GM12878 (cell line): ENCODE measurements at regions not wholly inside any gene's neighbourhood (a gene's known extent, or its start where the extent isn't known, plus 50 kb on each side); places are given as distances from the start of the nearest gene placed in this dataset.

Experiments used
- ATAC-seq: fragments of 200-7000 bp; cut with Tn5 transposase; 3 replicates; pipeline ENCODE4 v1.9.1; 2020; ENCODE audit warnings: mild to moderate bottlenecking, moderate library complexity
- BruUV-seq: library from RNA; stranded (reverse); fragments of 400-500 nt; replicated peaks from 2 replicates; lab custom pipeline; 2021; lab: Mats Ljungman, UMichigan
- CTCF ChIA-PET: fragments of 300-600 bp; sonication (Branson Sonifier 250); formaldehyde crosslinking; extraction: SDS; loops from one replicate; lab custom pipeline; 2021; ENCODE audit warnings: inconsistent platforms; lab: Yijun Ruan, JAX
- POLR2A ChIA-PET: fragments of 350-600 bp; formaldehyde crosslinking; extraction: SDS; loops from one replicate; lab custom pipeline; 2021; ENCODE audit warnings: inconsistent platforms; lab: Charles Lee
- RAD21 ChIA-PET: fragments of 300-600 bp; sonication (Branson Sonifier 250); formaldehyde crosslinking; loops from one replicate; lab custom pipeline; 2023; ENCODE audit warnings: antibody characterized with exemption; ENCODE audit not compliant: unreplicated experiment; lab: Charles Lee
- SMC1A ChIA-PET: fragments of 300-600 bp; sonication (Branson Sonifier 250); formaldehyde crosslinking; loops from one replicate; lab custom pipeline; 2023; ENCODE audit not compliant: unreplicated experiment, uncharacterized antibody; lab: Charles Lee
- DNase-seq: peaks from one replicate; pipeline ENCODE4 v3.0.0-alpha.2; 2011; ENCODE audit warnings: low read depth, low spot score
- FAIRE-seq: peaks from 3 replicates; lab custom pipeline; 2011; peaks lifted over from hg19 to GRCh38; lab: Jason Lieb, UNC
- H2AFZ ChIP-seq: 2 replicates; pipeline ENCODE4 v1.6.0; 2011; ENCODE audit warnings: low read depth, low read length, control low read depth; ENCODE audit not compliant: control insufficient read depth
- H3K27ac ChIP-seq: 2 replicates; pipeline ENCODE4 v1.5.1; 2011; ENCODE audit warnings: control low read depth; ENCODE audit not compliant: control insufficient read depth, insufficient read depth
- H3K27me3 ChIP-seq, 2 experiments: replicated peaks in 1 of 2; 2 replicates each; pipeline versions ENCODE4 v1.6.0 to v1.6.1; 2011; ENCODE audit warnings: low read length in 1 of 2; ENCODE audit not compliant: control insufficient read depth in 2 of 2, insufficient read depth in 2 of 2
- H3K36me3 ChIP-seq, 2 experiments: 2 replicates each; pipeline ENCODE4 v1.5.1; 2011; ENCODE audit warnings: low read length in 1 of 2; ENCODE audit not compliant: control insufficient read depth in 2 of 2, insufficient read depth in 2 of 2
- H3K4me1 ChIP-seq: 2 replicates; pipeline ENCODE4 v1.6.1; 2011; ENCODE audit warnings: mild to moderate bottlenecking, low read length, moderate library complexity, mixed read lengths; ENCODE audit not compliant: control insufficient read depth, insufficient read depth
- H3K4me2 ChIP-seq: 2 replicates; pipeline ENCODE4 v1.6.0; 2011; ENCODE audit warnings: control low read depth; ENCODE audit not compliant: control insufficient read depth, insufficient read depth
- H3K4me3 ChIP-seq: fragments of 200-600 bp; sonication (generic); 2 replicates; pipeline ENCODE4 v1.5.1; 2016
- H3K79me2 ChIP-seq: 2 replicates; pipeline ENCODE4 v1.6.0; 2011; ENCODE audit warnings: low read length; ENCODE audit not compliant: control insufficient read depth, insufficient read depth
- H3K9ac ChIP-seq: 2 replicates; pipeline ENCODE4 v1.8.0; 2011; ENCODE audit warnings: low read length, control low read depth, mixed read lengths; ENCODE audit not compliant: control insufficient read depth, insufficient read depth
- H3K9me3 ChIP-seq: replicated peaks from 3 replicates; pipeline ENCODE4 v1.5.1; 2011; ENCODE audit warnings: mild to moderate bottlenecking, low read length; ENCODE audit not compliant: control insufficient read depth, insufficient read depth
- H4K20me1 ChIP-seq: 2 replicates; pipeline ENCODE4 v1.6.0; 2011; ENCODE audit not compliant: control insufficient read depth, insufficient read depth
- ATF3 ChIP-seq: IDR thresholded peaks from 2 replicates; pipeline ENCODE4 v1.6.1; 2011; ENCODE audit warnings: low read depth, mild to moderate bottlenecking, low read length, moderate library complexity, borderline replicate concordance; ENCODE audit errors: extremely low read depth
- BRCA1 ChIP-seq: IDR thresholded peaks from 2 replicates; pipeline ENCODE4 v1.6.1; 2011; ENCODE audit warnings: low read depth, low read length, improper control_type of control experiment
- CEBPB ChIP-seq, 2 experiments: fragments of 150-350 bp in 1 of 2; IDR thresholded peaks; 2 replicates each; pipeline ENCODE4 v1.6.1; 2012 to 2014; ENCODE audit warnings: low read depth in 2 of 2, low read length in 2 of 2, borderline replicate concordance in 1 of 2, inconsistent platforms in 1 of 2
- CHD1 ChIP-seq: IDR thresholded peaks from 2 replicates; pipeline ENCODE4 v1.6.1; 2012; ENCODE audit warnings: low read depth, low read length, improper control_type of control experiment
- EZH2 ChIP-seq: IDR thresholded peaks from 2 replicates; pipeline ENCODE4 v1.6.1; 2012; ENCODE audit warnings: low read depth, mild to moderate bottlenecking, control low read depth, inconsistent platforms, low read length, borderline replicate concordance; ENCODE audit not compliant: control insufficient read depth
- IKZF1 ChIP-seq: fragments of 450-650 bp; conservative IDR thresholded peaks from 2 replicates; pipeline ENCODE4 v1.6.1; 2017; ENCODE audit warnings: antibody characterized with exemption, mild to moderate bottlenecking
- PAX8 ChIP-seq: fragments of 450-650 bp; IDR thresholded peaks from 2 replicates; pipeline ENCODE4 v1.6.1; 2017; ENCODE audit warnings: mild to moderate bottlenecking, moderate library complexity
- YBX1 ChIP-seq: fragments of 450-650 bp; IDR thresholded peaks from 2 replicates; pipeline ENCODE4 v1.6.1; 2016; ENCODE audit warnings: antibody characterized with exemption
- ZBED1 ChIP-seq: IDR thresholded peaks from 2 replicates; pipeline ENCODE4 v1.6.1; 2016; ENCODE audit warnings: borderline replicate concordance
- whole genome bisulfite sequencing: methylation state at CpG from one replicate; pipeline ENCODE4 v1.1.6; 2016; ENCODE audit warnings: low lambda C conversion rate; ENCODE audit not compliant: insufficient replicate concordance, insufficient coverage; ENCODE audit errors: missing lambda C conversion rate; 5-methylcytosine and 5-hydroxymethylcytosine counted together
- in situ Hi-C: fragments of 300-500 bp; cut with MboI; formaldehyde crosslinking; loops from 9 replicates; pipeline ENCODE4 v1.14.3; 2018; ENCODE audit warnings: mixed read lengths
- intact Hi-C: fragments of 100-400 bp; cut with micrococcal nuclease; formaldehyde crosslinking; loops from one replicate; pipeline ENCODE4 v1.14.2; 2022; ENCODE audit not compliant: unreplicated experiment
- TF ChIP-seq, protein P1 (sequence below): fragments of 450-650 bp; IDR thresholded peaks from 2 replicates; pipeline ENCODE4 v1.6.1; 2018; ENCODE audit warnings: borderline replicate concordance, mild to moderate bottlenecking; ENCODE audit not compliant: partially characterized antibody

DNA sequence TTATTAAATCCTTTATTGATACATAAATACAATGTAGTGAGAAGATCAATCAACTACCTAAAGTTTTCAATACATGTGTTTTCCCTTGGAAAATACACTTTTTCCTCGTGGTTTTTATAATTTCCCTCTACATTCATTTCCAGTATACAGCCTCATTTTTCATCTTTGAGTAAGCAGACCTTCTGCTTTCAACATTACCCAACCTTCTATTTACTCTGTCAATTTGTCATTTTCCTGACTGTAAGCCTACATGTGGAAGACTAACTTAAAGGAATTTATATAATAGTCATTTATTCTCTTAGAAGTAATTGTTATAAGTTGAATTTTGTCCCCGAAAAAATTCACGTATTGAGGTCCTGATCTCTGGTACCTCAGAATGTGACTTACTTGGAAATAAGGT is 594.0 kb downstream of the NUP35 start:
- POLR2A ChIA-PET = no interaction called here
- WGBS = 57% methylated on average over 3 of the region's 3 CpGs
- FAIRE-seq = no peak

More for the DNA sequence above, 594.0 kb downstream of the NUP35 start:
- Histone ChIP-seq H3K79me2 (no peaks in the 10 kb centered on the region), H2AFZ (no peak overlapping the region), H3K36me3 (no peaks in the 10 kb centered on the region), H3K4me1 (no peaks in the 10 kb centered on the region), H3K27me3 (no peaks in the 10 kb centered on the region), H3K9me3 (no peaks in the 10 kb centered on the region), H4K20me1 (no peaks in the 10 kb centered on the region), H3K4me3 (no peak overlapping the region), H3K27ac (no peak overlapping the region), H3K9ac (no peak overlapping the region), H3K4me2 (no peak overlapping the region)
- in situ Hi-C loops = no loop called here
- TF ChIP-seq CEBPB (IDR thresholded peaks at IDR 0.05; ENCODE audit: borderline replicate concordance in 1 of 2, low read depth in 2 of 2, low read length in 2 of 2) = no peak
- TF ChIP-seq ZBED1 = no peak
- TF ChIP-seq CHD1 = no peak
- no peak for TF ChIP-seq ATF3
- no peak for TF ChIP-seq PAX8
- no peak for TF ChIP-seq YBX1
- TF ChIP-seq IKZF1 = no peak
- TF ChIP-seq, protein P1, sequence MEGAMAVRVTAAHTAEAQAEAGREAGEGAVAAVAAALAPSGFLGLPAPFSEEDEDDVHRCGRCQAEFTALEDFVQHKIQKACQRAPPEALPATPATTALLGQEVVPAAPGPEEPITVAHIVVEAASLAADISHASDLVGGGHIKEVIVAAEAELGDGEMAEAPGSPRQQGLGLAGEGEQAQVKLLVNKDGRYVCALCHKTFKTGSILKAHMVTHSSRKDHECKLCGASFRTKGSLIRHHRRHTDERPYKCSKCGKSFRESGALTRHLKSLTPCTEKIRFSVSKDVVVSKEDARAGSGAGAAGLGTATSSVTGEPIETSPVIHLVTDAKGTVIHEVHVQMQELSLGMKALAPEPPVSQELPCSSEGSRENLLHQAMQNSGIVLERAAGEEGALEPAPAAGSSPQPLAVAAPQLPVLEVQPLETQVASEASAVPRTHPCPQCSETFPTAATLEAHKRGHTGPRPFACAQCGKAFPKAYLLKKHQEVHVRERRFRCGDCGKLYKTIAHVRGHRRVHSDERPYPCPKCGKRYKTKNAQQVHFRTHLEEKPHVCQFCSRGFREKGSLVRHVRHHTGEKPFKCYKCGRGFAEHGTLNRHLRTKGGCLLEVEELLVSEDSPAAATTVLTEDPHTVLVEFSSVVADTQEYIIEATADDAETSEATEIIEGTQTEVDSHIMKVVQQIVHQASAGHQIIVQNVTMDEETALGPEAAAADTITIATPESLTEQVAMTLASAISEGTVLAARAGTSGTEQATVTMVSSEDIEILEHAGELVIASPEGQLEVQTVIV = no peak
- no peak for TF ChIP-seq BRCA1
- TF ChIP-seq EZH2 = no peak
- no peak for ATAC-seq
- ChIA-PET SMC1A (no interaction called here), RAD21 (no interaction called here), CTCF (no interaction called here)
- no TSS peak for BruUV-seq
- DNase-seq = no peak
- intact Hi-C loops = no loop called here
